MG63 (cell line): ENCODE measurements at regions not wholly inside any gene's neighbourhood (a gene's known extent, or its start where the extent isn't known, plus 50 kb on each side); places are given as distances from the start of the nearest gene placed in this dataset.
"Not testable (repeated sequence)": the region's sequence is repeated elsewhere in the genome, so short reads cannot be mapped to it uniquely, and the experiment has no call there.

Source experiments
- DNase-seq: peaks from one replicate; pipeline ENCODE4 v3.0.0-alpha.2; 2020
- H3K27me3 ChIP-seq: fragments of 250-450 bp; sonication (Bioruptor Pico); 2 replicates; pipeline ENCODE4 v1.5.1; 2020; ENCODE audit warnings: mild to moderate bottlenecking, moderate library complexity
- H3K36me3 ChIP-seq: fragments of 250-450 bp; sonication (Bioruptor Pico); 2 replicates; pipeline ENCODE4 v1.5.1; 2020; ENCODE audit warnings: mild to moderate bottlenecking, moderate library complexity
- H3K4me3 ChIP-seq: fragments of 250-450 bp; sonication (Bioruptor Pico); 2 replicates; pipeline ENCODE4 v1.5.1; 2020; ENCODE audit warnings: mild to moderate bottlenecking, moderate library complexity
- H3K9me3 ChIP-seq: fragments of 250-450 bp; sonication (Bioruptor Pico); 2 replicates; pipeline ENCODE4 v1.5.1; 2020; ENCODE audit warnings: mild to moderate bottlenecking, moderate library complexity

GRCh38 chr13:69649063-69649392 is 458.6 kb upstream of the ATXN8OS start:
- Histone ChIP-seq H3K27me3 (no peaks in the 10 kb centered on the region), H3K36me3 (no peaks in the 10 kb centered on the region), H3K9me3 (no peaks in the 10 kb centered on the region), H3K4me3 (no peak overlapping the region)
- no peak for DNase-seq

- no peak for DNase-seq
- Histone ChIP-seq H3K9me3 (no peaks in the 10 kb centered on the region), H3K4me3 (no peak overlapping the region), H3K36me3 (no peaks in the 10 kb centered on the region), H3K27me3 (no peaks in the 10 kb centered on the region)
Measured at GRCh38 chr13:69648340-69649062, 459.1 kb upstream of the ATXN8OS start.

DNA sequence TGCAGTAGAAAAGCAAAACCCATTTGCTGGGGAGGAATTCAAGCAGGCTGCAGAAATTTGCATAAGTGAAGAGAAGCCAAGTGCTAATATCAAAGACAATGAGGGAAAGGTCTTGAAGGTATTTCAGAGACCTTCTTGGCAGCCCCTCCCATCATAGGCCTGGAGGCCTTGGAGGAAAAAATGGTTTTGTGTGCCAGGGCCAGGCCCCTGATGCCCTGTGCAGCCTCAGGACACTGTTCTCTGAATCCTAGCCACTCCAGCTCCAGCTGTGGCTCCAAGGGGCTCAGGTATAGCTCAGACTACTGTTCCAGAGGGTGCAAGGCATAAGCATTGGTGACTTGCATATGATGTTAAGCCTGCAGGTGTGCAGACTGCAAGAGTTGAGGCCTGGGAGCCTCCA is 463.2 kb upstream of the ATXN8OS start:
- no peaks in the 10 kb centered on the region for H3K9me3 ChIP-seq
- H3K36me3 ChIP-seq: no peaks in the 10 kb centered on the region
- no peak overlapping the region for H3K4me3 ChIP-seq
- H3K27me3 ChIP-seq: no peaks in the 10 kb centered on the region
- no peak for DNase-seq

GRCh38 chr13:69641773-69642172 is 465.9 kb upstream of the ATXN8OS start:
- no peaks in the 10 kb centered on the region for H3K27me3 ChIP-seq
- H3K4me3 ChIP-seq: no peak overlapping the region
- no peaks in the 10 kb centered on the region for H3K9me3 ChIP-seq
- DNase-seq: no peak
- no peaks in the 10 kb centered on the region for H3K36me3 ChIP-seq

DNA sequence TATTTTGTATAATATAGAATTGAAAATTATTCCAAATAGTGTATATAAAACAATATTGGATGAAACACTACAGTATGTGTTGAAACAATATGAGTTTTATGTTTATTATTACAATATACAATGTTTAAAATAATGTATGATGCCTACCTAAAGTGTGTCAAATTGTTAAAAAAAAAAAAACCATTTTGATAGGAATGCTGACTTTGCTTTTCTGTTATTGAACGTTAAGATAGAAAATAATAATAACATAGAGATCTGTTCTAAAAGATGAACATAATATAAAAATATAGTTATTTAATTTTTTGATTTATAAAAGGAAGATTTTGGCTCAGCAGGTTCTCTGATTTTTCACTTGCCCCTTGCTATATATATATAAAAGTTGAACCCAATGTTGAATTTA is 474.6 kb upstream of the ATXN8OS start:
- Histone ChIP-seq H3K9me3 (no peaks in the 10 kb centered on the region), H3K4me3 (no peak overlapping the region), H3K36me3 (no peaks in the 10 kb centered on the region), H3K27me3 (no peaks in the 10 kb centered on the region)
- DNase-seq: no peak

- no peak for DNase-seq
Measured at GRCh38 chr13:69623973-69624372, 483.7 kb upstream of the ATXN8OS start.

DNA sequence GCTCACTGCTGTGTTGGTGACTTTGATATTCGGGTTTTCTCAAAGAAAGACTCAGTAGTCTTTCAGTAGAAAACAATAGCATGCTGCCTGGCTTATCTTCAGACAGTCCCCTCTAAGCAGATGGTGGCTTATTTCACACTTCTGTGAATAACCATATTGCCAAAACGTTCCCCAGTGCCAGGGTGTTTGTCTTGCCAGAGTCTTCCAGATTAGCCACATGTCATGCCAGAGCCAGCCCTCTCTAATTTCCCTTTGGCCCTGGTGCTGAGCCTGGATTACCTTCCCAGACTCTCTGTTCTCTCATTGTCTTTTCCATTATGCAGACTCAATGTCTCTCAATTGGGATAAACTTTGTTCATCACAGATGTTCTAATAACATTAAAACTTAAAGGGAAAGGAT is 488.0 kb upstream of the ATXN8OS start:
- Histone ChIP-seq H3K27me3 (no peaks in the 10 kb centered on the region), H3K9me3 (no peaks in the 10 kb centered on the region), H3K4me3 (no peak overlapping the region), H3K36me3 (no peaks in the 10 kb centered on the region)
- no peak for DNase-seq

More at GRCh38 chr13:69623973-69624372, 483.7 kb upstream of the ATXN8OS start:
- Histone ChIP-seq H3K4me3 (no peak overlapping the region), H3K36me3 (no peaks in the 10 kb centered on the region), H3K9me3 (no peaks in the 10 kb centered on the region), H3K27me3 (no peaks in the 10 kb centered on the region)

- no peaks in the 10 kb centered on the region for H3K27me3 ChIP-seq
- no peak overlapping the region for H3K4me3 ChIP-seq
- no peaks in the 10 kb centered on the region for H3K36me3 ChIP-seq
- no peak for DNase-seq
- no peaks in the 10 kb centered on the region for H3K9me3 ChIP-seq
Measured at GRCh38 chr13:69618838-69619237, 488.8 kb upstream of the ATXN8OS start.

- DNase-seq: no peak
- Histone ChIP-seq H3K4me3 (no peak overlapping the region), H3K36me3 (no peaks in the 10 kb centered on the region), H3K9me3 (no peaks in the 10 kb centered on the region), H3K27me3 (no peaks in the 10 kb centered on the region)
Measured at GRCh38 chr13:69618393-69618792, 489.2 kb upstream of the ATXN8OS start.

- Histone ChIP-seq H3K4me3 (no peak overlapping the region), H3K27me3 (no peaks in the 10 kb centered on the region), H3K9me3 (no peaks in the 10 kb centered on the region), H3K36me3 (no peaks in the 10 kb centered on the region)
- no peak for DNase-seq
Measured at GRCh38 chr13:69617587-69617986, 490.0 kb upstream of the ATXN8OS start.

DNA sequence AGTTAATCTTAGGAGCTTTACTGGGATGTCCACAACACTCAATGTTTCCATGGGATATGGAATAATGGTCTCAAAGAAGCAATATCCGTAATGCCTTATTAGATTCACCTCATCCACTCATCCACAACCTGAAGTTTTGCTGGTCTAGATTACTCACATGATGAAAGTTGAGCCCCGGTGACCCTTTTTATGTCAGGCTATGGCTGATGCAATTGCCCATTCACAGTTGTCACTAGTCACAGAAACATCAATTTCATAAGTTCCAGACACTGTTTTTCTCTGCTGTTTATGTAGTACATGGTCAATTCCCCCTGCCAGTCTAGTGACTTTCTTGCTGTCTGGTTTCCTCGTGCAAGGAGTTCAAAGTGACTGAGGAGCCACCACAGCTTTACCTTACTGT is 491.2 kb upstream of the ATXN8OS start:
- H3K27me3 ChIP-seq: no peaks in the 10 kb centered on the region
- DNase-seq: no peak
- no peak overlapping the region for H3K4me3 ChIP-seq
- H3K36me3 ChIP-seq: no peaks in the 10 kb centered on the region
- H3K9me3 ChIP-seq: no peaks in the 10 kb centered on the region

- not testable (repeated sequence) for DNase-seq, H3K4me3 ChIP-seq, H3K36me3 ChIP-seq, H3K9me3 ChIP-seq, H3K27me3 ChIP-seq
Measured at GRCh38 chr13:69615055-69615454, 492.6 kb upstream of the ATXN8OS start.

DNA sequence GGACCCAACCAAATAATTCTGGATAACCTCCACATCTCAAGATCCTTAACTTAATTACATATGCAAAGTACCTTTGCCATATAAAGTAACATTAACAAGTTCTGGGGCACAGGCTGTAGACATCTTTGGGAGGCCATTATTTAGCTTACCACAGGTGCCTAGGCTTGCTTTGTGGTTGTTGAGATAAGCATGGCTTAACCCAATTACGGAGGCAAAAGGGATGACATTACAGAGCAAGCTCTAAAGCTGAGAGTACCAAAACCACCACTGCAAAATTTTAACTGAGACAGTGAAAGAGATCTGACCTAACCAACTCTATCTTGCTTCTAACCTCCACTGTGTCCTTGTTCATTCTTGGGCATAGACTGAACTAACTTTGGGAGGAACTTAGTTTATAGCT is 502.9 kb upstream of the ATXN8OS start:
- Histone ChIP-seq H3K9me3 (no peaks in the 10 kb centered on the region), H3K4me3 (no peak overlapping the region), H3K27me3 (no peaks in the 10 kb centered on the region), H3K36me3 (no peaks in the 10 kb centered on the region)
- no peak for DNase-seq

GRCh38 chr13:69603144-69603853 is 504.3 kb upstream of the ATXN8OS start:
- DNase-seq: no peak
- H3K9me3 ChIP-seq: no peaks in the 10 kb centered on the region
- H3K36me3 ChIP-seq: no peaks in the 10 kb centered on the region
- H3K4me3 ChIP-seq: no peak overlapping the region
- no peaks in the 10 kb centered on the region; the same call in 1 of the 2 replicates for H3K27me3 ChIP-seq

- DNase-seq: no peak
Measured at GRCh38 chr13:69601661-69602060, 506.0 kb upstream of the ATXN8OS start.

GRCh38 chr13:69600811-69601210 is 506.8 kb upstream of the ATXN8OS start:
- Histone ChIP-seq H3K27me3 (no peaks in the 10 kb centered on the region; the same call in 1 of the 2 replicates), H3K36me3 (no peaks in the 10 kb centered on the region), H3K9me3 (no peaks in the 10 kb centered on the region), H3K4me3 (no peak overlapping the region)
- no peak for DNase-seq

More at GRCh38 chr13:69601661-69602060, 506.0 kb upstream of the ATXN8OS start:
- no peaks in the 10 kb centered on the region; the same call in 1 of the 2 replicates for H3K27me3 ChIP-seq
- no peaks in the 10 kb centered on the region for H3K9me3 ChIP-seq
- H3K36me3 ChIP-seq: no peaks in the 10 kb centered on the region
- no peak overlapping the region for H3K4me3 ChIP-seq

DNA sequence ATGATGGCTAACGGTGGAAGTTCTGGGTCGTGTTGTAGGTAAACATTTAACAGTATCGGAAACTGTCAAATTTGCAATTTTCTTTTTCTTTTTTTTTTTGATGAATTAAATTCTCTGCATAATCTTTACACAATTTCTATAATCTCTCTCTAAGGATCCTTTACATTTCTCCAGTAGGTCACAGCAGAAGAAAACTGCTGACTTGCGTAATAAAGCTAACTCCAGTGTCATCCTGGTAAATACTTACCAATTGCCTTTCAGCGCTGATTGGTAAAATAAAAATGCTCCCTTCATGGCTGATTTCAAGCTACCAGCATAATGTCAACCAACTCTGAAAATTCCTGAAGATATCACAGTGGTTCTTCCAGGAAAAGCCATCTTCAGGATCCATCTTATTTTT is 510.5 kb upstream of the ATXN8OS start:
- Histone ChIP-seq H3K27me3 (no peaks in the 10 kb centered on the region; the same call in 1 of the 2 replicates), H3K36me3 (no peaks in the 10 kb centered on the region), H3K4me3 (no peak overlapping the region), H3K9me3 (no peaks in the 10 kb centered on the region)
- DNase-seq: no peak

DNA sequence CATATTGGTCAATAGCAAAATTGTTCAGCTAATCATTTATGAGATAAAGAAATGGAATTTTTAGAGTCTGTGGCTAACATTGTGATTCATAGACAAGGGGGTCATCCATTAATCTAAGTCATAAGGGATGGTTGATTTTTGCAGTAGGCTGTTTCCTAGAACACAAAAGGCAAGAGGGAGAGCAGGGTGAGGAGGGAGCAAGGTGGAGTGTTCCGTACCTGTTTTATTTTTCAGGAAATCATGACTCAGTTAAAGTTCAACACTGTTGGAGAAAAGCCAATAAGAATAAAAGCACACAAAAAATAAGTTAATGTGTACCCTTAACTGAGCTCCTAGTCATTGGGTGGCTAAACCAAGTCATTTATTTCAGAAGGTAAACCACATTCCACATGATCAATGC is 512.4 kb upstream of the ATXN8OS start:
- no peaks in the 10 kb centered on the region for H3K36me3 ChIP-seq
- no peak overlapping the region for H3K4me3 ChIP-seq
- H3K9me3 ChIP-seq: no peaks in the 10 kb centered on the region
- no peak for DNase-seq
- no peaks in the 10 kb centered on the region; the same call in 1 of the 2 replicates for H3K27me3 ChIP-seq
